GM12865 (cell line): ENCODE measurements at regions not wholly inside any gene's neighbourhood (a gene's known extent, or its start where the extent isn't known, plus 50 kb on each side); places are given as distances from the start of the nearest gene placed in this dataset.
"Not testable (repeated sequence)": the region's sequence is repeated elsewhere in the genome, so short reads cannot be mapped to it uniquely, and the experiment has no call there.

Experiments used
- DNase-seq: peaks from one replicate; pipeline ENCODE4 v3.0.0; 2010; ENCODE audit warnings: low read depth
- H3K4me3 ChIP-seq: 2 replicates; pipeline ENCODE4 v1.5.1; 2011; ENCODE audit warnings: mild to moderate bottlenecking, low read depth, low read length, control low read depth
- TF ChIP-seq, protein P1 (sequence below): IDR thresholded peaks from 2 replicates; pipeline ENCODE4 v1.5.1; 2011; ENCODE audit warnings: low read length, control low read depth, low read depth, inconsistent platforms; ENCODE audit not compliant: insufficient read depth; ENCODE audit errors: missing control alignments

DNA sequence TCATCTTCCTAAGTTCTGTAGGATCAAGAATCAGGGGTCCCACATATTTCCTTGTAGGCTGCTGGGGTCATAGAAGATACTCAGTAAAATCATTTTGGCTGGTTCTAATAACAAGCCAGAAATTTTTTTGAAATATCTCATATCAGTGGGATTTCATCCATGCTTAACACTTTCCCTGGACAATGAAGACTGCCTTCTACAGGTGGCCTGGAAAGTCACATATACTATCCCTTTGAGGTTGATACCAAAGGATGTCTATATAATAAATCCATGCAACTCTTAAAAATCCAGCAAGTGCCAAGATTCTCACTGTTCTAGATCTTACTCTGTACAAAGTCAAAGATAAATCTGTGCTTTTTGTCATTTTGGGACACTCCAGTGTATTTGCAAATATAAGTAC lies 225.8 kb upstream of the NEBL start:
- no peak for DNase-seq
- no peak overlapping the region for H3K4me3 ChIP-seq
- TF ChIP-seq, protein P1, sequence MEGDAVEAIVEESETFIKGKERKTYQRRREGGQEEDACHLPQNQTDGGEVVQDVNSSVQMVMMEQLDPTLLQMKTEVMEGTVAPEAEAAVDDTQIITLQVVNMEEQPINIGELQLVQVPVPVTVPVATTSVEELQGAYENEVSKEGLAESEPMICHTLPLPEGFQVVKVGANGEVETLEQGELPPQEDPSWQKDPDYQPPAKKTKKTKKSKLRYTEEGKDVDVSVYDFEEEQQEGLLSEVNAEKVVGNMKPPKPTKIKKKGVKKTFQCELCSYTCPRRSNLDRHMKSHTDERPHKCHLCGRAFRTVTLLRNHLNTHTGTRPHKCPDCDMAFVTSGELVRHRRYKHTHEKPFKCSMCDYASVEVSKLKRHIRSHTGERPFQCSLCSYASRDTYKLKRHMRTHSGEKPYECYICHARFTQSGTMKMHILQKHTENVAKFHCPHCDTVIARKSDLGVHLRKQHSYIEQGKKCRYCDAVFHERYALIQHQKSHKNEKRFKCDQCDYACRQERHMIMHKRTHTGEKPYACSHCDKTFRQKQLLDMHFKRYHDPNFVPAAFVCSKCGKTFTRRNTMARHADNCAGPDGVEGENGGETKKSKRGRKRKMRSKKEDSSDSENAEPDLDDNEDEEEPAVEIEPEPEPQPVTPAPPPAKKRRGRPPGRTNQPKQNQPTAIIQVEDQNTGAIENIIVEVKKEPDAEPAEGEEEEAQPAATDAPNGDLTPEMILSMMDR, result no peak

DNA sequence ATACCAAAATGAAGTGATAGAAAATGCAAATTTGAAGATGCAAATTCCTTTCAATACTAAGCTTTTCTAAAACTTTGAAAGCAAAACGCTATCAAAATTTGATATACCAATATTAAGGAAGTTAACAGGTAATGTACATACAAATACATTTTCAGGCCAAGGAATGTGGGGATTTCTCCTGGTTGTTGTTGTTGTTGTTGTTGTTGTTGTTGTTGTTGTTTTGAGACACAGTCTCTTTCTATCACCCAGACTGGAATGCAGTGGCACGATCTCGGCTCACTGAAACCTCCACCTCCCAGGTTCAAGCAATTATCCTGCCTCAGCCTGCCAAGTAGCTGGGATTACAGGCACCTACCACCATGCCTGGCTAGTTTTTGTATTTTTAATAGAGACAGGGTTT lies 224.7 kb upstream of the NEBL start:
- not testable (repeated sequence) for DNase-seq, H3K4me3 ChIP-seq

DNA sequence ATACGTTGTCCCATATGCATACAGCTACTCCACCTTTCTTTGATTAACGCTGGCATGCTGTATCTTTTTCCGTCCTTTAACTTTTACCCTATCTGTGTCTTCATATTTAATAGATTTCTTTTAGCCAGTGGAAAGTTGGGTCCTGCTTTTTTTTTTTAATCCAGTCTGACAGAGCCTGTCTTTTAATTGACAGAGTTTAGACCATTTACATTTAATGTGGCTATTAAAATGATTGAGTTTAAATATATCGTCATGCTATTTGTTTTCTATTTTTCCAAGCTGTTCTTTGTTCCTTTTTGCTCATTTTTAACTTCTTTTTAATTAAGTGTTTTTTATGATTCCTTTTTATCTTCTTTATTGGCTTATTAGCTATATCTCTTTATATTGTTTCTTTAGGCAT lies 217.6 kb upstream of the NEBL start:
- no peak overlapping the region for H3K4me3 ChIP-seq
- DNase-seq, result no peak
- TF ChIP-seq, protein P1, result no peak

DNA sequence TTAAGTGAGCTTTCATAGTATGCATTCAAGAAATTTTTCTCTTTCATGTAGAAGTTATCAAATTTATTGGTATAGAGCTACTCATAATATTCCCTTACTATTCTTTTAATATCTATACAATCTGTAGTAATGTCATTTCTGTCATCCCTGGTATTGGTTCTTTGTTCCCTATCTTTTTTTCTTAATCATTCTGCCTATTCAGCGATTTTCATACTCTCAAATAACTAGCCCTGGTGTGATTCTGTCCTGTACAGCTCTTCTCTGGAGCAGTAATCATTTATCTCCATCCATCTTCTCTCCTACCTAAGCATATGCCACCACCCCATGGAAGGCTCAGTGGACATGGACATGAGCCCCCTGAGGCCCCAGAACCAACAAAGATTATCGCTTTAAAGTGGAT lies 213.2 kb upstream of the NEBL start:
- TF ChIP-seq, protein P1, result no peak
- H3K4me3 ChIP-seq, result no peak overlapping the region
- DNase-seq, result no peak

DNA sequence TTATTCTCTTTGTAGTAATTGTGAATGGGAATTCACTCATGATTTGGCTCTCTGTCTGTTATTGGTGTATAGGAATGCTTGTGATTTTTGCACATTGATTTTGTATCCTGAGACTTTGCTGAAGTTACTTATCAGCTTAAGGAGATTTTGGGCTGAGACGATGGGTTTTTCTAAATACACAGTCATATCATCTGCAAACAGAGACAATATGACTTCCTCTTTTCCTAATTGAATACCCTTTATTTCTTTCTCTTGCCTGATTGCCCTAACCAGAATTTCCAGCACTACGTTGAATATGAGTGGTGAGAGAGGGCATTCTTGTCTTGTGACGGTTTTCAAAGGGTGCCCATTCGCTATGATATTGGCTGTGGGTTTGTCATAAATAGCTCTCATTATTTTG lies 209.8 kb upstream of the NEBL start:
- not testable (repeated sequence) for DNase-seq, H3K4me3 ChIP-seq

DNA sequence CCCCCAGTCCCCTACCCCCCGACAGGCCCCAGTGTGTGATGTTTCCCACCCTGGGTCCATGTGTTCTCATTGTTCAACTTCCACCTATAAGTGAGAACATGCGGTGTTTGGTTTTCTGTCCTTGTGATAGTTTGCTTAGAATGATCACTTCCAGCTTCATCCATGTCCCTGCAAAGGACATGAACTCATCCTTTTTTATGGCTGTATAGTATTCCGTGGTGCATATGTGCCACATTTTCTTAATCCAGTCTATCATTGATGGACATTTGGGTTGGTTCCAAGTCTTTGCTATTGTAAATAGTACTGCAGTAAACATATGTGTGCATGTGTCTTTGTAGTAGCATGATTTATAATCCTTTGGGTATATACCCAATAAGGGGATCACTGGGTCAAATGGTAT lies 208.2 kb upstream of the NEBL start:
- not testable (repeated sequence) for H3K4me3 ChIP-seq, DNase-seq

DNA sequence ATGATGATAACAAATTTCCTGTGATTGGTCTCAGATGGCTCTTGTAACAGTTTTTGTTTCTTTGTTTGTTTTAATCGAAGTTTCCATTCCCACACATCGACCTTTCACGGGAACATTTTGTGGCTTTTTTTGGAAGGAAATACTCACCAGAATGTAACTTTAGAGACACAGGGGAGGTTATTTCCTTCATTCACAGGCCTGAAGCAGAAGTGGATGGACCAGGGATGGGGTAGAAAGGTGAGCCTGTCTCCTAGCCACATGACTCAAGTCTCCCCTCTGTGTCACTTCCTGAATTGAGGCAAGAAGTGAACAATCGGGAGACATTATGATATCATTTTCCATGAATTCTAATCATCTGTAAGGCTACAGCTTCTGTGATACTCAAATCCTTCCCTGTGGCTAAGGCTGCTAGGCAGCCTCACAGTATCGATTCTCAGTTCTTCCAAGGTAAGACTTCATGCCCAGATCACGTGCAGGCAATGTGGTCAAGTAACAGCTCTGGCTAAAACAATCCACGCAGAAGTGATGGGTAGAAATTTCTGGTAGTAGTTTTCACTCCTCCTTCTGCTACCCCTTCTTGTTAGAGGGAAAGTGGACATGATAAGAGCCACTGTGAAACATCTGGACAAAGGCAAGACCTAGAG lies 203.9 kb upstream of the NEBL start:
- TF ChIP-seq, protein P1, result no peak
- H3K4me3 ChIP-seq, result no peak overlapping the region
- DNase-seq, result no peak

DNA sequence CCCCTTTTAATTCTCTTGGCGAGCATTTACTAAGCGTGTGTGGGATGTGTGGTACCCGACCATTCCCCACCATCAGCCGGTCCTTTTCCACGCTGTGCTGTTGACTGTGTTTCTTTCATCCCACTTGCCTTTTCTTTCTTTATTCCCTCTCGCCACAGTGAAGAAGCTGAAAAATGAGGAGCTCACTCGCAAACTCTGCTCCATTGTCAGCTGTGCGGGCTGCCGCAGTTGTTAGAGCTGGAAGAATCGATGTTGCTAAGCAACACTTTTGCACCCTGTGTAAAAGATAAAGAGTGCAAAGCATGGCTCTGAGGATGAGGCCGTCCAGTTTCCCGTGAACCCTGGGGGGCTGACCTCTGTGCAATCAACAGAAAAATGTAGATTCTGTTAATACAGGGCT lies 203.1 kb upstream of the NEBL start:
- TF ChIP-seq, protein P1, result no peak
- no peak for DNase-seq
- no peak overlapping the region for H3K4me3 ChIP-seq
